Fibroblast of villous mesenchyme (primary cell): ENCODE measurements at regions not wholly inside any gene's neighbourhood (a gene's known extent, or its start where the extent isn't known, plus 50 kb on each side); places are given as distances from the start of the nearest gene placed in this dataset.

Source experiments
- DNase-seq: peaks from one replicate; pipeline ENCODE4 v3.0.0-alpha.2; 2010; ENCODE audit warnings: low read depth
- H3K4me3 ChIP-seq: 2 replicates; pipeline ENCODE4 v1.5.1; 2011; ENCODE audit warnings: low read depth, mild to moderate bottlenecking, low read length
- CTCF ChIP-seq: IDR thresholded peaks from 2 replicates; pipeline ENCODE4 v1.5.1; 2012; ENCODE audit warnings: low read depth, mild to moderate bottlenecking, low read length; ENCODE audit not compliant: insufficient read depth

GRCh38 chr11:122509899-122510298, 145.6 kb upstream of the UBASH3B start:
- DNase-seq: no peak
- no peak for TF ChIP-seq CTCF

GRCh38 chr11:122509091-122509490, 146.4 kb upstream of the UBASH3B start:
- TF ChIP-seq CTCF: no peak
- no peak for DNase-seq
- no peak overlapping the region for H3K4me3 ChIP-seq

More at GRCh38 chr11:122509899-122510298, 145.6 kb upstream of the UBASH3B start:
- no peak overlapping the region for H3K4me3 ChIP-seq

- DNase-seq: peak; percentile 85
- H3K4me3 ChIP-seq: no peak overlapping the region
- TF ChIP-seq CTCF: peak; percentile 91
Measured at GRCh38 chr11:122505304-122506006, 150.1 kb upstream of the UBASH3B start.

- H3K4me3 ChIP-seq: no peak overlapping the region
- no peak for TF ChIP-seq CTCF
- no peak for DNase-seq
Measured at GRCh38 chr11:122494221-122494620, 161.3 kb upstream of the UBASH3B start.

- no peak for TF ChIP-seq CTCF
- H3K4me3 ChIP-seq: no peak overlapping the region
- DNase-seq: peak; percentile 15
Measured at GRCh38 chr11:122491509-122491908, 164.0 kb upstream of the UBASH3B start.

GRCh38 chr11:122488892-122489706, 166.4 kb upstream of the UBASH3B start:
- TF ChIP-seq CTCF: no peak
- H3K4me3 ChIP-seq: no peak overlapping the region
- DNase-seq: no peak
